ENCODE measurements at regions not wholly inside any gene's neighbourhood (a gene's known extent, or its start where the extent isn't known, plus 50 kb on each side); places are given as distances from the start of the nearest gene placed in this dataset.
"Not testable (repeated sequence)": the region's sequence is repeated elsewhere in the genome, so short reads cannot be mapped to it uniquely, and the experiment has no call there.

GRCh38 chr3:197410170-197410569 lies 111.8 kb upstream of the DLG1 start:
- not testable (repeated sequence) for TF ChIP-seq SMAD1 (IDR thresholded peaks at IDR 0.05; ENCODE audit: low read depth, partially characterized antibody); CTCF (IDR thresholded peaks at IDR 0.05 in 2 of 3, conservative IDR thresholded peaks at IDR 0.05 in 1 of 3; ENCODE audit: control insufficient read depth in 2 of 3, extremely low read depth in 1 of 3, insufficient read depth in 1 of 3, low read depth in 3 of 3, low read length in 3 of 3); NR2C2 (IDR thresholded peaks at IDR 0.05; ENCODE audit: borderline replicate concordance, control insufficient read depth, insufficient read length, low read depth); RFX5 (IDR thresholded peaks at IDR 0.05; ENCODE audit: low read depth, low read length); YY1 (IDR thresholded peaks at IDR 0.05; ENCODE audit: low read depth, low read length); ELK1 (IDR thresholded peaks at IDR 0.05; ENCODE audit: low read depth, low read length)

Measured in GM12878 (cell line).